Peyer's patch (tissue), 4 donors: ENCODE measurements at regions not wholly inside any gene's neighbourhood (a gene's known extent, or its start where the extent isn't known, plus 50 kb on each side); places are given as distances from the start of the nearest gene placed in this dataset.

Experiments
- CTCF ChIP-seq, 6 experiments: fragments of 450-650 bp in 4 of 6; fragments of 200-600 bp in 2 of 6; sonication (generic) in 1 of 6; IDR thresholded peaks; one replicate each; pipeline ENCODE4 v1.5.1; 2017 to 2019; ENCODE audit warnings: antibody characterized with exemption in 6 of 6, mild to moderate bottlenecking in 3 of 6, moderate library complexity in 1 of 6
- POLR2A ChIP-seq, 2 donors: fragments of 450-650 bp; IDR thresholded peaks; one replicate each; pipeline ENCODE4 v1.5.1; 2017; ENCODE audit warnings: antibody characterized with exemption in 2 of 2, mild to moderate bottlenecking in 2 of 2, moderate library complexity in 2 of 2

- no peak for TF ChIP-seq POLR2A (IDR thresholded peaks at IDR 0.05)
- no peak for TF ChIP-seq CTCF (IDR thresholded peaks at IDR 0.05)
Observed at GRCh38 chr1:5108740-5109139, 454.3 kb downstream of the AJAP1 start.
